ENCODE measurements at regions not wholly inside any gene's neighbourhood (a gene's known extent, or its start where the extent isn't known, plus 50 kb on each side); places are given as distances from the start of the nearest gene placed in this dataset.
"Not testable (repeated sequence)": the region's sequence is repeated elsewhere in the genome, so short reads cannot be mapped to it uniquely, and the experiment has no call there.

GRCh38 chrX:113212052-113212451 lies 371.4 kb upstream of the AMOT start:
- no peak overlapping the region for H3K4me3 ChIP-seq
- no peaks in the 10 kb centered on the region for H3K27me3 ChIP-seq
- intact Hi-C loops (cut with DNase I): no loop called here
- H3K4me1 ChIP-seq: no peaks in the 10 kb centered on the region
- TF ChIP-seq CTCF (IDR thresholded peaks at IDR 0.05) (no peak), POLR2A (IDR thresholded peaks at IDR 0.05) (no peak)
- H3K9me3 ChIP-seq: peaks cover 0 to 11% (median 0%) of the 10 kb centered on the region in 3 donors
- H3K27ac ChIP-seq: no peak overlapping the region
- no peak for DNase-seq
- no peaks in the 10 kb centered on the region for H3K36me3 ChIP-seq
- WGBS, 2 donors: 96% methylated on average over 6 of the region's 9 CpGs; no CpG with 5 or more reads in 1 of the 2 donors

GRCh38 chrX:113202601-113203000 lies 362.0 kb upstream of the AMOT start:
- WGBS, 2 donors: 73% methylated on average over 3 of the region's 5 CpGs; no CpG with 5 or more reads in 1 of the 2 donors
- no peak for DNase-seq
- no peak for TF ChIP-seq POLR2A (IDR thresholded peaks at IDR 0.05)
- TF ChIP-seq CTCF (IDR thresholded peaks at IDR 0.05): no peak
- Histone ChIP-seq H3K27me3 (no peaks in the 10 kb centered on the region), H3K36me3 (no peaks in the 10 kb centered on the region), H3K27ac (no peak overlapping the region), H3K4me3 (no peak overlapping the region), H3K9me3 (no peaks in the 10 kb centered on the region), H3K4me1 (no peaks in the 10 kb centered on the region)
- intact Hi-C loops (cut with DNase I): no loop called here

GRCh38 chrX:113195949-113196348 lies 355.3 kb upstream of the AMOT start:
- intact Hi-C loops (cut with DNase I): no loop called here

DNA sequence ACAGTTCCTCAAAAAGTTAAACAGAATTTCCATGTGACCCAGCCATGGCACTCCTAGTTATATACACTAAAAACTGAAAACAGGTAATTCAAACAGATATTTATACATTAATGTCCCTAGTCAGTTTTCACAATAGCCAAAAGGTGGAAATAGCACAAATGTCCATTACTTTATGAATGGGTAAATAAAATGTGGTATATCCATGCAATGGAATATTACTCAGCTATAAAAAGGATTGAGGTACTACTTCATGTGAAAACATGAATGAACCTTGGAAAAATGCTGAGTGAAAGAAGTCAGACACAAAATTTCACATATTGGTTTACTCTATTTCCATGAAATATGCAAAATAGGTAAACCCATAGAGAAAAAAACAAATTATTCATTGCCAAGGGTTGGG lies 351.8 kb upstream of the AMOT start:
- H3K27me3 ChIP-seq: no peaks in the 10 kb centered on the region
- no peak for DNase-seq
- no peaks in the 10 kb centered on the region for H3K36me3 ChIP-seq
- TF ChIP-seq POLR2A (IDR thresholded peaks at IDR 0.05) (no peak), CTCF (IDR thresholded peaks at IDR 0.05) (no peak)
- H3K4me1 ChIP-seq: no peaks in the 10 kb centered on the region
- no peaks in the 10 kb centered on the region for H3K9me3 ChIP-seq
- H3K27ac ChIP-seq: no peak overlapping the region
- no peak overlapping the region for H3K4me3 ChIP-seq
- intact Hi-C loops (cut with DNase I): no loop called here

More at GRCh38 chrX:113195949-113196348, 355.3 kb upstream of the AMOT start:
- no peak overlapping the region for H3K27ac ChIP-seq
- H3K36me3 ChIP-seq: no peaks in the 10 kb centered on the region
- 37 to 41% methylated on average over 3 of the region's 3 CpGs for WGBS, 2 donors
- H3K4me1 ChIP-seq: no peaks in the 10 kb centered on the region
- H3K9me3 ChIP-seq: no peaks in the 10 kb centered on the region
- TF ChIP-seq POLR2A (IDR thresholded peaks at IDR 0.05) (no peak), CTCF (IDR thresholded peaks at IDR 0.05) (no peak)
- no peaks in the 10 kb centered on the region for H3K27me3 ChIP-seq
- H3K4me3 ChIP-seq: no peak overlapping the region
- no peak for DNase-seq

DNA sequence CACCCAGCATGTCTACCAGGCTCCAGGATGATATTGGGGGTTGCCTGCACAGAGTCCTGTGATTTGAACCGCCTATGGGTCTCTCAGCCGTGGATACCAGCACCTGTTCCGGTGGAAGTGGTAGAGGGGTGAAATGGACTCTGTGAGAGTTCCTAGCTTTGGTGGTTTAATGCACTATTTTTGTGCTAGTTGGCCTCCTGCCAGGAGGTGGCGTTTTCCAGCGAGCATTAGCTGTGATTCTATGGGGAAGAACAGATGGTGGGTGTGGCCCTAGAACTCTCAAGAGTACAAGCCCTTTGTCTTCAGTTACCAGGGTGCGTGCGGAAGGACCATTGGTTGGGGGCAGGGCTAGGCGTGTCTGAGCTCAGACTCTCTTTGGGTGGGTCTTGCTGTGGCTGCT lies 316.9 kb upstream of the AMOT start:
- WGBS, 2 donors: 100% methylated on average over 1 to 5 of the region's 8 CpGs
- TF ChIP-seq POLR2A (IDR thresholded peaks at IDR 0.05): no peak
- no peak for TF ChIP-seq CTCF (IDR thresholded peaks at IDR 0.05)
- Histone ChIP-seq H3K4me3 (no peak overlapping the region), H3K27me3 (no peaks in the 10 kb centered on the region), H3K27ac (no peak overlapping the region), H3K4me1 (no peaks in the 10 kb centered on the region), H3K36me3 (no peaks in the 10 kb centered on the region), H3K9me3 (peaks cover 0 to 4% (median 0%) of the 10 kb centered on the region in 3 donors)
- no peak for DNase-seq
- intact Hi-C loops (cut with DNase I): no loop called here

DNA sequence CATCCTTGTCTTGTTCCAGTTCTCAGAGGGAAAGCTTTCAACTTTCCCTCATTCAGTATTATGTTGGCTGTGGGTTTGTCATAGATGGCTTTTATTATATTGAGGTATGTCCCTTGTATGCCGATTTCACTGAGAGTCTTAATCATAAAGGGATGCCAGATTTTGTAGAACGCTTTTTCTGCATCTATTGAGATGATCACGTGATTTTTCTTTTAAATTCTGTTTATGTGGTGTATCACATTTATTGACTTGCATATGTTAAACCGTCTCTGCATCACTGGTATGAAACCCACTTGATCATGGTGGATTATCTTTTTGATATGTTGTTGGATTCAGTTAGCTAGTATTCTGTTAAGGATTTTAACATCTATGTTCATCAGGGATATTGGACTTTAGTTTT lies 313.7 kb upstream of the AMOT start:
- not testable (repeated sequence) for H3K4me1 ChIP-seq, H3K9me3 ChIP-seq
- WGBS, 2 donors: 82 to 87% methylated on average over 4 of the region's 4 CpGs

More for the DNA sequence above, 313.7 kb upstream of the AMOT start:
- H3K27ac ChIP-seq; DNase-seq; intact Hi-C loops (cut with DNase I); H3K4me3 ChIP-seq; H3K36me3 ChIP-seq; H3K27me3 ChIP-seq: not testable (repeated sequence)

Data from esophagus squamous epithelium (tissue), 5 donors.